ENCODE measurements at regions not wholly inside any gene's neighbourhood (a gene's known extent, or its start where the extent isn't known, plus 50 kb on each side); places are given as distances from the start of the nearest gene placed in this dataset.

- TF ChIP-seq CTCF (conservative IDR thresholded peaks at IDR 0.05) (no peak), ZFX (IDR thresholded peaks at IDR 0.05) (no peak)
Observed at GRCh38 chr5:92758552-92758951, 822.5 kb downstream of the NR2F1-AS1 start.
